Medulla oblongata (tissue), 1 donor: ENCODE measurements at regions not wholly inside any gene's neighbourhood (a gene's known extent, or its start where the extent isn't known, plus 50 kb on each side); places are given as distances from the start of the nearest gene placed in this dataset.

Experiments
- DNase-seq: peaks from one replicate; pipeline ENCODE4 v3.0.0-alpha.2; 2015; ENCODE audit errors: extremely low spot score

DNA sequence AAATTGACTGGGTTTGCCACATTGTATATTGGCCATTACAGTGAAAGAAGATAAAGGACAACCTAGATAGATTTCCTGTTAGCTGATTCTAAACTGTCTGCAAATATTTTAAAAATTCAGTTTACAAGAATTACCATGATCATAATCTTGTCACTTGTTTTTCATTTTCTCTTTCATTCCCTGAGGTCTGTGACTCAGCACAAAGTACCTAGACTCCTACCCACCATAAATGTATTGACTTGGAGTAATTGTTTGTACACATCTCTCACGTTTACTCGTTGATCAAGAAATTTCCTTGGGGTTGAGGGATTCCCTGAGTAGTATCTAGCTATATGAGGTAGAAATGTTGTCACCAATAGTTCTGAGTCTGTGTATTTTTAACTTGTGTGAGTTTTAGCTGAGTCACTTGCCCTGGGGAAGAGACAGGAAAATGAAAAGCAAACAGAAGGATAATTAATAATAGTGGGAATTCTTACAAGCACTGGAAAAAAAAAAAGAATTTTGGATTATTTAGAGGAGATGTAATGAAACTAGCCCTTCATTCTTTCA, 299.2 kb upstream of the DACH1 start:
- DNase-seq, result no peak

DNA sequence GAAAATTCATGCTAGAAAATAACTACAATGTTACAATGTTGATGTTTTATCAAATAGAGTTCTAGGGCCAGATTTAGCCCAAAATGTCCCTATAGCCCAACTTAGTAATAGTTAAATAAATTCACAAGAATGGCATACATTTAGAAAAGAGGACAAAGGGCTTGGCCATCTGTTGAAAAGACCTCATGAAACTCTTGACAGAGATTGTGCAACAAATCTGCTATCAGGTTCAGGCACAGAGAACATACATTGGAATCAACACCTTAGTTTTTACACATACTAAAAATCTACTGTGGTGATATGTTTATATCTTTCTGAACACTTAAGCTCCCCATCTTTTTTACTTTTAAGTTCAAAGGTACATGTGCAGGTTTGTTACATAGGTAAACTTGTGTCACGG, 298.3 kb upstream of the DACH1 start:
- DNase-seq, result no peak

DNA sequence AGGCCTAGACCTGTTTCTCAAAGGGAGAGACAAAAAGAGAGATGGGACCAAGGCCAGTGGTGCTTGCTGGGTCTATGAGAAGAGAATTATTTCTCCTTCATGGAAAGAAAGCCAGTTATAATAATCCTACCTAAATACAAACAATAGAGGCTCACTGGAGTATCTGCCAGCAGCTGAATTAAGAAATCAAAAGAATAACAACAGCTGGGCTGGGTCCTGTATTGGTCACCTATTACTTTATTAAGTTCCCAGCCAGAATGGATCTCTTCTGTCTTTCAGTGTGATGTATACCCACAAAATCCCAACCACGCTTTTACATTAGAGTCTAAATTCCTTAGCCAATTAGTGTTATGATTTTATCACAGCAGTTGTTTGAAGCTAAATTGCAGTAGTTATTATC, 297.8 kb upstream of the DACH1 start:
- DNase-seq, result no peak

DNA sequence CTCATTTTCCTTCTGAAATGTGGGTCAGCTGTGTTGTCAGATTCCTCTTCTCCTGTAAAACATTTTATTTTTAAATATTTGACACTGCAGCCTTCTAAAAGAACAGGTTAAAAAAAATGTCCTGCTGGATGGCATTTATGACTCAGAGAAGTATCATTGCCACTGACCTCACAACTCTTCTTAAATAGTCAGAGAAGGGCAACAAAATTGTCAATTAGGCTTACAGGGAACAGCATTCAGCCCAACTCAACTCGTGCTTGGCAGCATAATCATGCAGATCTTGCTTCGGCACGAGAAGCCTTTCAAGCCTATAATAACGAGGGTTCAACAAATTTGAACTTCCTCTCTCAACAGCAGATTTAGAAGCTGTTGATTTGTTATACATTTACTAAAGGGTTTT, 296.7 kb upstream of the DACH1 start:
- peak; percentile 16 for DNase-seq

DNA sequence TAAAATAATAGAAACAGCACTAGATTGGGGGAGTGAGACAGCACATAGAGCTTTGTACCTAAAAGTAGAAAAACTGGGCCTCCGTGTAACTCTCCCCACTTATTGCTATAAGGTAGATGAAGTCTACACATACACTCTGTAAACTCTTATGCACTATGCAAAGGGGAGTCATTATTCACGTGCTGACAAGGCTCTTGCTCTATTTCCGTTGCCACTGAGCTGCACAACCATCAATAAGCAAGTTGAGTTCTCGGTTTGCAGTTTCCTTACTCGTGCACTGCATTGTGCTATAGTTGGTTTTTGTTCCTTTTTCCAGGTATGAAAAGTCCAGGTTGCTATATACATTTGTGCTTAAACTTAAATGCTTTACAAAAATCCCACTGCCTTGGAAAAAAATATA, 294.0 kb upstream of the DACH1 start:
- DNase-seq, result no peak

DNA sequence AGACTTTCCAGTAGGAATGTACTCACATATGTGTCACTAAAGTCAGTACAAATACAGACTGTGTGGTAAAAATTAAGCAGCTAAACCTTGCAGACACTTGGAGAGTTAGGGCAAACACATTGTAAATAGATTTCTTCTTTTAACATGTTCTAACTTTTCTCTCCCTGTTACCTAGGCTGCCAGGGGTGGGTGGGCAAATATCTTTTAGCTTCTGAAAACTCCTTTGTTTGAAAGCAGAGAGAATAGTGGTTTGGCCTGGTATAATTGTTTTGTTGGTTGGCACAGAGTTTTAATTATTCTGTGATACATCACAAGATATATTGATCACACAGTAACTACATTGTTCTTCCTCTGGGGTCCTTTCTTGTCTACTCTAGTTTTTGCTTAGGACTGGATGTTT, 289.8 kb upstream of the DACH1 start:
- DNase-seq, result peak; percentile 31

DNA sequence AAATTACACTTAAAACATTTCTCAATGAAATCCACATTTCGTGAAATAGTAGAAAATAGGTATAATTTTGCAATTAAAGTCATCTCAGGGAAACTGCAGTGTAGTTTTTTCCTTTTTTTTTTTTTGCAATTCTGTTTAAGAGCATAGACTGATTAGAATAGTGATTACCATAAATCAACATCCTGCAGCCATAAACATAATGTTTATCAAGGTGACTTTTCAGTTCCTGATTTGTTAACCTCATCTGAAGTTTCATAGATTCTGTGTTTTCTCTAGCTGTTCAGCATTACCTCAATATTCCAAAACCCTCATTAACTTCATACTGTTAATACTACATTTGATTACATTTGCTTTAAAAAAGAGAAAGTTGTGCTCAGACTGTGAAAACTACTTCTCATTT, 286.3 kb upstream of the DACH1 start:
- DNase-seq, result no peak

DNA sequence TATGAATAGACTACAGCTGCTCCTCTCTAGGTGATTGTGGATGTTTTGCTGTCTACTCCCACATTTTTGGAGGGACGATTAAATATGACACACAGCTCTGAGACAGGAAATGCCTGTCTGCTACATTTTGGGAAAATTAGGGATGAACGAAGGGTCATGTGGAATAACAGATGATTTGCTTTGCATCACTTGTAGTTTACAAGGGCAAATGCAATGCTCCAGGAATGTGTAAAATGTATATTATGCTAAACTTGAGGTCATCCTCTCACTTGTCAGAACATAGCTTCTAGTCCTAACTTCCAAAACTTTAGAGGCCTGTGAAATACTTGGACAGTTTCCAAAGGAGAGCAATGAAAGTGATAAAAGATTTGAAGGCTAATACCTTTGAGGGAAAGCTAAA, 284.2 kb upstream of the DACH1 start:
- no peak for DNase-seq

DNA sequence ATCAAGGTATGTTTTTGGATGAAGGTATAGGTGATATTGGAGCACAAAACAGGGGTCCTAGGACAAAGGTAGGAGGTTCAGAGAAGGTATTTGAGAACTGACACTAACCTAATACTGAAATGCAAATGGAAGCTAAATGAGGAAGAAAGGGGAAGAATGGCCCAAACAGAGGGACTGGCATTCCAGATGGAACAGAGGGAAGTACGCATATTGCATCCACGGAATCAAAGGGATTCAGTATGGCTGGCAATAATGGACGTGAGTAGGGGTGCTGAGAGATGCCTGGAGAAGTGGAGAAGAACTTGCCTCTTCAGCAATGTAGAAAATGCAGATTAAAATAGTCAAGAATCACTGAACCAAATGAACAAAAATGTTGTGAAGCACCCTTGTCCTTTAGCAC, 283.5 kb upstream of the DACH1 start:
- DNase-seq, result no peak

DNA sequence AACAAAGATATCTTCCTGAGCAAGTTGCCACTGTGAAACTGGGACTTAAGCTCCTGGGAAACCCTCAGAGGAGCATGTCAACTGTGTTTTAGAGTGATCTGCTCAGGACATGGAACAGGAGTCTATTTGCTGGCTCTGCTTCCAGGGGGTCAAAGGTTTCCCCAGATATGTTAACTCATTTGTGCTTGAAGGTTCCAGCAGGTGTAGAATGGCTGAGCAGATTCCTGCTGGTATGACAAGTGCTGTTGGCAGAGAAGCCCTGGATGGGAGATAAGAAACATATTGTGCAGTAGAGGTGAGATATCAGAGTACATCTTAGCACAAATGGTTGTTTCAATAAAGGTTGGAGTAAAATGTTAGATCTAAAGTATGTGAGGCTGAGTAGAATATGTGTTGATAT, 282.7 kb upstream of the DACH1 start:
- DNase-seq, result no peak

DNA sequence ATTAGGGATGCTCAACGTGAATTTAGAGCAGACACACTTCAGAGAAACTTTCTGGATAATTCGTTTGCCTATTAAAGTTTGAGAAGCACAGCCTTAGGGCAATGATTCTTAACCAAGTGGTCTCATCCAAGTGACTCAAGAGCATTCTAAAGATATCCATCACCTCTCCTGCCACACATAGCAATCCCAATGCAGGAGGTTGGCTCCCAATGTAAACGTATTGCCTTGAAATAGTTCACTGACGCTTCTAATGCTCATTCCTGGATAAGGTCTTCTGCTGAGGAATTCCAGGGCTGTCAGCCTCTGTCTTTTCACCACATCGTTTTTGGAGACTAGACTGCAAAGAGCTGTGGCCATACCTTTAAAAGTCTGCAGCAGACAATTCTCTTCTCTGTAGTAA, 279.8 kb upstream of the DACH1 start:
- DNase-seq, result no peak

DNA sequence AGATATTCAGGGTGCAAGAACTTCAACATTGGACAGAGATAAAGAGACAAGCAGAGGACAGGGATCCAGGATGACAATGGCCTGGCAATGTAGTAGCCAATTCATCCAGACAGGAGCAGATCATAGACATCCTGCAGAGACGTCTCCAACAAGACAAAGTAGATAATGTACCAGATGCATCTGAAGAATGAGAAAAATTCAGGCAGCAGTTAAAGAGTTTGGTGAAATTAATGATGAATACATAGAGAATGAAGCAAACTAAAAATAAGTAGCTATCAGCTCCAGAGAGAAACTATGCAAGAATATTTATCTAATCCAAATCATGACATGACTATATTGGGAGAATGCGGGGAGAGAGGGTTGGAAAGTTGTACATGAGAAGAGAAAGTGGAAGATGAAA, 278.4 kb upstream of the DACH1 start:
- DNase-seq, result no peak

DNA sequence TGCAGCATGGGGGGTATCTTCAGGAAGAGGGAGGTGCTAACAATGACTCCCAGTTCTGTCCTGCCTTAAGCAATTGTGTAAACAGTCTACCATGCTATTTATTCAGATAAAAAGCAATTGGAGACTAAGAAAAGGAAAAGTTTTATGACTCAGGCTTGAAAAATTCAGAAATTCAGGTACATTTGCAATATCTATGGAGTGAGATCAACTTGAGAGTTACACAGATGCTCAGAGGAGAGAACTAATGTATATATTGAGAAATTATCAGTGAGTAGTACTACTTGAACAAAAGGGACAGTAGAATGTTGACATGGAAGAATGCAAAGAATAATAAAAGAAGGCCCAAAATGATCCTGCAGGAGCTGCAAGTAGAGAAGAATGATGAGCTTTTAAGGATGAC, 277.6 kb upstream of the DACH1 start:
- no peak for DNase-seq

DNA sequence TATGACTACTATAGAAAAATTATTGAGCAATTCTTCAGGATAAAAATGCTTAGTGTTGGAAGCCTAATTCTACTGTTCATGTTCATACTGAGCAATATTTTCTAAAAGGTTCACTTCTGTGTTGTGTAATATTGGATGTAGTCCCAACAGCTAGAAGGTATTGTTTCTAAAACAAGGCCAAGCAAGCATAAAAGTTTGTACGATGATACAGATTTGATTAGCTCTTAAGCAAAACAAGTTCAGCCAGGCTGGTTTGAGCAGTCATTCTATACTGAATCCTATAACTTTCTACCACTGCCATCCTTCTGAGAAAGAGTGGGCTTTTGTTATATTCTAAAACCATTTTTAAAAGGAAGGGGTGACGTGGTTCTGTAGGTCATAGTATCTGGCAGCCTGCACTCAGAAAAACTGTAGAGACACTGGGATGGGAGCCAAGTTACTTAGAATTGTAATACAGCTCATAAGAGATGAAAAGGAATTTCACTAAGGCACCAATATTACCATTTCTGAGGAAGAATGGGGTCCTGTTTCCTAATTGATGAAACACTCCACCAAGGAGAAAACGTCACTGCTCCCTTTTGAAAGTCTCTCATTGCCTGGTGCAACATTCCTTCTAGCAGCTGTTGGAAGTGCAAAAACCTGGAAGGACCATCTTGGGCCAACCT, 275.0 kb upstream of the DACH1 start:
- DNase-seq, result peak; percentile 40

DNA sequence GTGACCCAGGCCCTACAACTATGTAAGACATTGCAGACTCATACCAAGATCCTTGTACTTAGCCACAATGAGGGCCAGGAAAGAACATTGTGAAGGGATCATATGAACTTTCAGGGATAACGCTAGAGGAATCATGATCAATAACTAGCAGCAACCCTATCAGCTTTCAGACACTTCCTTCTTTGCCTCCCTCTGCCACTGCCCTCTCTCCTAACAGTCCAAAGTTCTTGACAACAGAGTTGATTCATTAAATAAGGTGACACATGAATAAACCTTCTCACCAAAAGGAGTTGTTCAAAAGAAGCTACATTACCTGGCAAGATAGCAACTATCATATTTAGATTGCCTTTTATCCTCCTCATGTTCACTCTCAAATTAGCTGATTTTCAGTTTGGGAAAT, 272.2 kb upstream of the DACH1 start:
- no peak for DNase-seq

DNA sequence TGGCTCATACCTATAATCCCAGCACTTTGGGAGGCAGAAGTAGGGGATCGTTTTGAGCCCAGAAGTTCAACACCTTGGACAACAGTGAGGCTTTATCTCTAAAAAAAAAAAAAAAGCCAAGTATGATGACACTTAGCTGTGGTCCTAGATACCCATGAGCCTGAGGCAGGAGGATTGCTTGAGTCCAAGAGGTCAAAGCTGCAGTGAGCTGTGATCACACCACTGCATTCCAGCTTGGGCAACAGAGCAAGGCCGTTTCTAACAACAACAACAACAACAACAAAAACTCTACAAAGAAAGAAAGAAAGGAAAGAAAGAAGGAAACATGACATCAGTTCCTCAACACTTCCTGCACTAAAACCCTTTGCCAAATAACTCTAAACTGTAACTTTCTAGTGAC, 265.1 kb upstream of the DACH1 start:
- DNase-seq, result no peak

DNA sequence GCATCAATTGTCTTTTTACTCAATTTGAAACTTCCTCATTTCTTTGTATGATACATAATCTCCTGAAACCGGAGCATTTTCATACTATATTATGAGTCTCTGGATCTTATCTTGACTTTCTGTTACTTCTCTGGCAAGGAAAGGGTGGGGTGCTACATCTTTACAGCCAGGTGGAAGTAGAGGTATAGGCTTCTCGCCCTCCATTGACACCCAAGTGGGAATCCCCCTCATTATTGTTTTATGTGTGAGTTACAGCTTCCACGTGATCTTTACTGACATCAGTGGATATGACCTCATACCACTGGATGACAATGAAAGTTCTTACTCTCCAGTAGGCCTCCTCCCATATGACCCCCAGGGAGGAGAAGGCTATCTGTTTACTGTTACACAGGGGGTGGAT, 262.1 kb upstream of the DACH1 start:
- no peak for DNase-seq

DNA sequence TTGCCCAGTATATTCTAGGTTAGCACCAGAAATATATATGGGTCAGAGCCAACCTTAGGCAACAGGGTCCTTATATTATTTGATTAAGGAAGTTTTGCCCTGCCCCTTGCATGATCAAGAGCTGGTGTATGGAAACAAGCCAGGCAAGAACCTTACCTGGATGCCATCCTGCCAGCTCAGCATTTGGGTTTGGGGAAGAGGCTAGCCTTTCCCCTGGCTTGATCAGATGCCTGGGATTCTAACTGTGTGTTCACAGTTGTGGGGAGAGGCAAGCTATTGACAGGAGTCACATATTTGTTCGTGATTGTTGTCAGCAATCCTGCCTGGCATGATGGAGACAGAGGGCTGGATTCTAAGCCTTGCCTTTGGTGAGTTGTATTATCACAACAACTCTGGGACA, 260.0 kb upstream of the DACH1 start:
- no peak for DNase-seq

DNA sequence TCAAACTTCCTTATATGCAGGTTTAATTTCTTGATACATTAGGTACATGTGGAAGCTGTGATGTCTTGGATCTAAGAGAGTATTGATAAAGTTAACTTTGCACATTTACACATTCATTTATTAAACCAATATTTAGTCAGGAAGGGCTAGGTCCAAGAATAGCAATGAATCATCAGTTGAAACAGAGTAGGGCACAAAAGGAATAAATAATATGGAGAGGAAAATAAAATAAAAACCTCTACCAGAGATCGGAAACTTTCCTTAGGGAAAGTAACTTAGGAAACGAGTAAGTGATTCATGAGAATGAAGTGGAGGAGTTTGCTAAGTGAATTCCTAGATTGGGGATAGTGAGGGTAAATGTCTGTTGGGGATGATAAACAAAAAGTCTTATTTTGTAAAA, 259.4 kb upstream of the DACH1 start:
- no peak for DNase-seq

DNA sequence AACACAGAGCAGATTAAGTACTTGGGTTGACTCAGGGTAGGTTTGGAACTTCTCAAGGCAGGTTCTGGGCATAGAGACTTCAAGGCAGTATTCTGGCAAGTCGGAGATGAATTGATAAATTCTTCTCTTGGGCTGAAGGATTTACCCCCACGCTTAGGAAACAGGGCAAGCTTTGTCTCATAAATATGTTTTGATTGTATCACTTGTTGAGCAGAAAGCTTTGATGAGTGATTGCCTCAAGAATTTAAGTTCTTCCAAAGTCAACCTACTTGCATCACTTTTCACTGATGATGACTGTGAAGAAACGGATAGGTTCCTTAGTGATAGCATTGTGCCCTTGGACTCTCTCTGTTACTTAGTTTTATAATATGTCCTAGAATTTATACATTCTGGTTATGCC, 258.6 kb upstream of the DACH1 start:
- no peak for DNase-seq

DNA sequence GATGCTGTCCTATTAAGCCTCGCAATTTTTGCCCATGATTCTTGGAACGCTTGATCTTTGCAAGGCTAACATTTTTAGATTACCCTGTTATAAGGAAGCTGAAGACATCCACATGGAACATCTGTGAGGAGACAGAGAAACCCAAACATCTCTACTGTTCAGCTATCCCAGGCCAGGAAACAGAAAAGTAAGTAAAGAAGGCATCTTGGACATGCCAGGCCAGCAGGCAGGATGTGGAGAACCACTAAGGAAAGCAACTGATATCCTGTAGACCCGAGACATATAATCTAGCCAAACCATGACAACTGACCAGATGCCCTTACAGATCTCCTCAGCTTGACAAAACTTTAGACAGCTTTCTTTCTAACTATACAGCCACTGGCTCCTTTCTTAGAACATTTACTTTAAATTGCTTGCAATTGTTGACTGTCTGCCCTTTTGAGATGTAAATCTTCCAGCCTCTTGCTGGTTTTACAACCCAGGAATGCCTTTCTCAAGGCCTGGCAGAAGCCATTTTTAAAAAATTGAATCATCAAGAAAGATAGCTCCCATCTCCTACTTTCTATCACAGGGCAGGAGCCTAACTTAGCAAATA, 255.8 kb upstream of the DACH1 start:
- DNase-seq, result no peak

DNA sequence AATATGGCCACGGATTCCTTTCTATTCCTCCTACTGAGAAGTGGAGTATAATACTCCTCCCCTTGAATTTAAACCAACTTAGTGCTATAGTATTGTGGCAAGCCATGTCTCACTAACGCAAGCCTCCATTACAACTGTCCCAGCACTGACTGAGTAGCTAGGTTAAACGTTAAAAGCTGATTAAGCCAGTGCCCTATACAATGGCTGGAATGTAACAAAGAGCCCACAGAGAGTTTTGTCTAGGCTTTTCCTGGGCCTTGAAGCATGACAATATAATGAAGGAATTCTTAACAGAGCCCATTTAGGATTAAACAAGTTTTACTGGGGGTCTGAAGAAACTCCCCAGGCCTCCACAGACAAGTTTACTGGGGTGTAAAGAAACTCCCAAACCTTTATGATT, 254.5 kb upstream of the DACH1 start:
- no peak for DNase-seq

DNA sequence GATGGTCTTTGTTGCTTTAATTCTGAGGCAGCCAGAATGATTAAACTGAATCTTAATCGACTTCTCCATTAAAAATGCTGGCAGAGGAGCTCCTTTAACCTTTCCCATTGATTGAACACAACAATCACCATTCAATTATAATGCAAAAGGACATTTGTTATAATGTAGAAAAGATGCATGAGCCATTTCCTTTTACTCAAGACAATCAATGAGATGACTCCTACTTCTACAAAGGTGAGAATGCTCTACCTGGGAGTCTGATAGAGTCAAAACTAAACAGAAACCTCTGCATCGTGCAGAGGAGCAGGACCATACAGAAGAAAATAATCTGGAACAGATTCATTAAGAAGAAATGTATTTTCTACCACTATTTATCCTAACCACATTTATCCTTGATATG, 253.6 kb upstream of the DACH1 start:
- no peak for DNase-seq

DNA sequence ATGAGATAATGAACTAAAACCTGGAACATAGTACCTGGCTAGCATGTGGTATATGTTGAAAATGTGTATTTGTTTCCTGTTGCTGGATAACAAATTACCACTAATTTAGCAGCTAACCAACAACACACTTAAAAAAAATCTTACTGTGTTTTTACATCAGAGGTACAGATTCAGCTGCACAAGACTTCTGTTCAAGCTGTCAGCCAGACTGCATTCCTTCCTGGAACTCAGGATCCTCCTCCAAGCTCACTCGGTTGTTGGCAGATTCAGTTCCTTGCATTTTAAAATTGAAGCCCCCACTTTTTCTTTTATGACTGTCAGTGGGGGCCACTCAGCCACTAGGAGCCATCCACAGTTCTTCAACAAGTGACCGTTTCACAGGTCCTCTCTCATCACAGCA, 246.9 kb upstream of the DACH1 start:
- no peak for DNase-seq
